ENCODE measurements at regions not wholly inside any gene's neighbourhood (a gene's known extent, or its start where the extent isn't known, plus 50 kb on each side); places are given as distances from the start of the nearest gene placed in this dataset.
"Not testable (repeated sequence)": the region's sequence is repeated elsewhere in the genome, so short reads cannot be mapped to it uniquely, and the experiment has no call there.

- intact Hi-C loops (cut with micrococcal nuclease), result no loop called here
Measured at GRCh38 chr5:54404568-54404967, 50.9 kb upstream of the HSPB3 start.

- intact Hi-C loops (cut with micrococcal nuclease), result no loop called here
Measured at GRCh38 chr5:54403885-54404416, 51.5 kb upstream of the HSPB3 start.

- intact Hi-C loops (cut with micrococcal nuclease), result no loop called here
Measured at GRCh38 chr5:54403121-54403520, 52.4 kb upstream of the HSPB3 start.

- intact Hi-C loops (cut with micrococcal nuclease), result no loop called here
Measured at GRCh38 chr5:54401515-54401914, 54.0 kb upstream of the HSPB3 start.

- intact Hi-C loops (cut with micrococcal nuclease), result loop anchor here (5.0 kb wide), 1 partner anchor 56 kb away; no protein-coding TSS in a partner anchor
Measured at GRCh38 chr5:54398191-54398590, 57.3 kb upstream of the HSPB3 start.

GRCh38 chr5:54397420-54397819 lies 58.1 kb upstream of the HSPB3 start:
- intact Hi-C loops (cut with micrococcal nuclease), result loop anchor here (5.0 kb wide), 1 partner anchor 55 kb away; no protein-coding TSS in a partner anchor

GRCh38 chr5:54393007-54393406 lies 62.5 kb upstream of the HSPB3 start:
- intact Hi-C loops (cut with micrococcal nuclease), result not testable (repeated sequence)

GRCh38 chr5:54390539-54391031 lies 64.9 kb upstream of the HSPB3 start:
- intact Hi-C loops (cut with micrococcal nuclease), result no loop called here

- intact Hi-C loops (cut with micrococcal nuclease), result no loop called here
Measured at GRCh38 chr5:54390015-54390414, 65.5 kb upstream of the HSPB3 start.

GRCh38 chr5:54389399-54389798 lies 66.1 kb upstream of the HSPB3 start:
- intact Hi-C loops (cut with micrococcal nuclease), result not testable (repeated sequence)

GRCh38 chr5:54388811-54389210 lies 66.7 kb upstream of the HSPB3 start:
- intact Hi-C loops (cut with micrococcal nuclease), result no loop called here

GRCh38 chr5:54388409-54388808 lies 67.1 kb upstream of the HSPB3 start:
- intact Hi-C loops (cut with micrococcal nuclease), result no loop called here

- intact Hi-C loops (cut with micrococcal nuclease), result no loop called here
Measured at GRCh38 chr5:54387659-54388232, 67.8 kb upstream of the HSPB3 start.

GRCh38 chr5:54387031-54387430 lies 68.5 kb upstream of the HSPB3 start:
- intact Hi-C loops (cut with micrococcal nuclease), result no loop called here

GRCh38 chr5:54385994-54386393 lies 69.5 kb upstream of the HSPB3 start:
- intact Hi-C loops (cut with micrococcal nuclease), result no loop called here

GRCh38 chr5:54384356-54384933 lies 71.1 kb upstream of the HSPB3 start:
- intact Hi-C loops (cut with micrococcal nuclease), result no loop called here

- intact Hi-C loops (cut with micrococcal nuclease), result no loop called here
Measured at GRCh38 chr5:54383941-54384340, 71.6 kb upstream of the HSPB3 start.

- intact Hi-C loops (cut with micrococcal nuclease), result no loop called here
Measured at GRCh38 chr5:54383225-54383901, 72.1 kb upstream of the HSPB3 start.

- intact Hi-C loops (cut with micrococcal nuclease), result not testable (repeated sequence)
Measured at GRCh38 chr5:54381319-54381718, 70.9 kb upstream of the ARL15 start.

- intact Hi-C loops (cut with micrococcal nuclease), result no loop called here
Measured at GRCh38 chr5:54379590-54379989, 69.2 kb upstream of the ARL15 start.

- intact Hi-C loops (cut with micrococcal nuclease), result no loop called here
Measured at GRCh38 chr5:54378707-54379106, 68.3 kb upstream of the ARL15 start.

- intact Hi-C loops (cut with micrococcal nuclease), result not testable (repeated sequence)
Measured at GRCh38 chr5:54377339-54377738, 67.0 kb upstream of the ARL15 start.
